HEK293T (cell line): ENCODE measurements at regions not wholly inside any gene's neighbourhood (a gene's known extent, or its start where the extent isn't known, plus 50 kb on each side); places are given as distances from the start of the nearest gene placed in this dataset.

Experiments used
- CTCF ChIA-PET: fragments of 350-600 bp; formaldehyde crosslinking; extraction: SDS; loops from one replicate; lab custom pipeline; 2021; ENCODE audit warnings: antibody characterized with exemption, inconsistent platforms; lab: Yijun Ruan, JAX
- POLR2A ChIA-PET: fragments of 350-600 bp; formaldehyde crosslinking; extraction: SDS; loops from one replicate; lab custom pipeline; 2020; ENCODE audit warnings: antibody characterized with exemption, inconsistent platforms; lab: Yijun Ruan, JAX
- DNase-seq: peaks from one replicate; pipeline ENCODE4 v3.0.0; 2012; ENCODE audit warnings: mixed read lengths; ENCODE audit errors: extremely low spot score
- ARNT ChIP-seq: fragments of 450-650 bp; IDR thresholded peaks from 2 replicates; pipeline ENCODE4 v1.6.1; 2017; ENCODE audit warnings: mild to moderate bottlenecking
- BHLHE40 ChIP-seq: fragments of 450-650 bp; IDR thresholded peaks from 2 replicates; pipeline ENCODE4 v1.6.1; 2016; ENCODE audit warnings: mild to moderate bottlenecking, moderate library complexity, borderline replicate concordance
- CTBP1 ChIP-seq: fragments of 450-650 bp; IDR thresholded peaks from 2 replicates; pipeline ENCODE4 v1.6.1; 2016; ENCODE audit warnings: borderline replicate concordance
- ELF4 ChIP-seq: fragments of 450-650 bp; IDR thresholded peaks from 2 replicates; pipeline ENCODE4 v1.6.1; 2017; ENCODE audit warnings: antibody characterized with exemption
- FOXA1 ChIP-seq: fragments of 450-650 bp; IDR thresholded peaks from 2 replicates; pipeline ENCODE4 v1.6.1; 2016; ENCODE audit warnings: mild to moderate bottlenecking
- FOXK2 ChIP-seq: fragments of 450-650 bp; IDR thresholded peaks from 2 replicates; pipeline ENCODE4 v1.6.1; 2016; ENCODE audit warnings: mild to moderate bottlenecking
- FOXM1 ChIP-seq: fragments of 450-650 bp; IDR thresholded peaks from 2 replicates; pipeline ENCODE4 v1.6.1; 2017; ENCODE audit warnings: mild to moderate bottlenecking, borderline replicate concordance
- HDGF ChIP-seq: fragments of 450-650 bp; IDR thresholded peaks from 2 replicates; pipeline ENCODE4 v1.6.1; 2017; ENCODE audit warnings: antibody characterized with exemption, borderline replicate concordance
- L3MBTL2 ChIP-seq: fragments of 450-650 bp; conservative IDR thresholded peaks from 2 replicates; pipeline ENCODE4 v1.6.1; 2016; ENCODE audit warnings: mild to moderate bottlenecking
- LEF1 ChIP-seq: fragments of 450-650 bp; IDR thresholded peaks from 2 replicates; pipeline ENCODE4 v1.6.1; 2017; ENCODE audit warnings: mild to moderate bottlenecking, borderline replicate concordance
- NFRKB ChIP-seq: fragments of 450-650 bp; IDR thresholded peaks from 2 replicates; pipeline ENCODE4 v1.6.1; 2016; ENCODE audit warnings: mild to moderate bottlenecking, moderate library complexity
- PKNOX1 ChIP-seq: fragments of 450-650 bp; IDR thresholded peaks from 2 replicates; pipeline ENCODE4 v1.6.1; 2016
- SP1 ChIP-seq: fragments of 450-650 bp; IDR thresholded peaks from 2 replicates; pipeline ENCODE4 v1.6.1; 2017
- SUZ12 ChIP-seq: fragments of 450-650 bp; IDR thresholded peaks from 2 replicates; pipeline ENCODE4 v1.6.1; 2016; ENCODE audit warnings: mild to moderate bottlenecking
- TARDBP ChIP-seq: fragments of 450-650 bp; IDR thresholded peaks from 2 replicates; pipeline ENCODE4 v1.6.1; 2016
- ZNF384 ChIP-seq: fragments of 450-650 bp; IDR thresholded peaks from 2 replicates; pipeline ENCODE4 v1.6.1; 2016

- no peak for DNase-seq
- ChIA-PET CTCF (interaction anchor here (0.8 kb wide), 1 partner anchor 137 kb away, joined by 4 read pairs; no protein-coding TSS in a partner anchor), POLR2A (interaction anchor here (0.9 to 1.0 kb wide), 2 partner anchors 11 to 47 kb away, joined by 3 to 5 read pairs; no protein-coding TSS in a partner anchor)
- TF ChIP-seq ZNF384 (no peak), L3MBTL2 (no peak), TARDBP (no peak), CTBP1 (no peak), HDGF (no peak), BHLHE40 (no peak), ARNT (no peak), FOXM1 (no peak), ELF4 (no peak), PKNOX1 (no peak), FOXA1 (no peak), LEF1 (no peak), FOXK2 (no peak), SUZ12 (no peak), NFRKB (no peak), SP1 (no peak)
Measured at GRCh38 chr11:121241343-121242211, 51.0 kb upstream of the SC5D start.
